ENCODE measurements at regions not wholly inside any gene's neighbourhood (a gene's known extent, or its start where the extent isn't known, plus 50 kb on each side); places are given as distances from the start of the nearest gene placed in this dataset.

GRCh38 chr4:12562476-12563140, 921.5 kb downstream of the RAB28 start:
- H3K36me3 ChIP-seq, result no peaks in the 10 kb centered on the region
- H3K4me3 ChIP-seq, result no peak overlapping the region
- WGBS, result 67% methylated on average over 3 of the region's 3 CpGs
- TF ChIP-seq CTCF (IDR thresholded peaks at IDR 0.05), result no peak
- no peaks in the 10 kb centered on the region for H3K27me3 ChIP-seq (replicated peaks; ENCODE audit: insufficient read depth)
- H3K27ac ChIP-seq, result no peak overlapping the region
- DNase-seq (ENCODE audit: low spot score), result no peak
- intact Hi-C loops (cut with DNase I), result no loop called here
- no peaks in the 10 kb centered on the region for H3K4me1 ChIP-seq (replicated peaks)
- H3K9me3 ChIP-seq, result no peaks in the 10 kb centered on the region

GRCh38 chr4:12562021-12562420, 922.1 kb downstream of the RAB28 start:
- no peak for TF ChIP-seq POLR2AphosphoS5 (IDR thresholded peaks at IDR 0.05)
- TF ChIP-seq CTCF (IDR thresholded peaks at IDR 0.05), result no peak
- no peak for TF ChIP-seq POLR2A (IDR thresholded peaks at IDR 0.05)
- H3K4me1 ChIP-seq (replicated peaks), result no peaks in the 10 kb centered on the region
- no peaks in the 10 kb centered on the region for H3K9me3 ChIP-seq
- H3K36me3 ChIP-seq, result no peaks in the 10 kb centered on the region
- no peak overlapping the region for H3K4me3 ChIP-seq
- H3K27ac ChIP-seq, result no peak overlapping the region
- no peaks in the 10 kb centered on the region for H3K27me3 ChIP-seq (replicated peaks; ENCODE audit: insufficient read depth)
- no peak for DNase-seq (ENCODE audit: low spot score)
- intact Hi-C loops (cut with DNase I), result no loop called here

GRCh38 chr4:12555011-12555410, 929.1 kb downstream of the RAB28 start:
- Histone ChIP-seq H3K36me3 (no peaks in the 10 kb centered on the region), H3K27me3 (replicated peaks; ENCODE audit: insufficient read depth) (no peaks in the 10 kb centered on the region), H3K9me3 (no peaks in the 10 kb centered on the region), H3K4me3 (no peak overlapping the region), H3K27ac (no peak overlapping the region), H3K4me1 (replicated peaks) (no peaks in the 10 kb centered on the region)
- DNase-seq (ENCODE audit: low spot score), result no peak
- 86% methylated on average over 4 of the region's 4 CpGs for WGBS
- intact Hi-C loops (cut with DNase I), result no loop called here
- TF ChIP-seq POLR2AphosphoS5 (IDR thresholded peaks at IDR 0.05) (no peak), POLR2A (IDR thresholded peaks at IDR 0.05) (no peak), CTCF (IDR thresholded peaks at IDR 0.05) (no peak)

GRCh38 chr4:12548678-12549077, 935.5 kb downstream of the RAB28 start:
- Histone ChIP-seq H3K4me3 (no peak overlapping the region), H3K4me1 (replicated peaks) (no peaks in the 10 kb centered on the region), H3K9me3 (no peaks in the 10 kb centered on the region), H3K27me3 (replicated peaks; ENCODE audit: insufficient read depth) (no peaks in the 10 kb centered on the region), H3K36me3 (no peaks in the 10 kb centered on the region), H3K27ac (no peak overlapping the region)
- no peak for DNase-seq (ENCODE audit: low spot score)
- 50% methylated on average over 4 of the region's 4 CpGs for WGBS
- intact Hi-C loops (cut with DNase I), result no loop called here
- TF ChIP-seq CTCF (IDR thresholded peaks at IDR 0.05), result no peak
- no peak for TF ChIP-seq POLR2AphosphoS5 (IDR thresholded peaks at IDR 0.05)
- TF ChIP-seq POLR2A (IDR thresholded peaks at IDR 0.05), result no peak

- WGBS, result 89% methylated on average over 1 of the region's 1 CpG
- Histone ChIP-seq H3K27me3 (replicated peaks; ENCODE audit: insufficient read depth) (no peaks in the 10 kb centered on the region), H3K9me3 (no peaks in the 10 kb centered on the region), H3K4me1 (replicated peaks) (no peaks in the 10 kb centered on the region), H3K4me3 (no peak overlapping the region), H3K27ac (no peak overlapping the region), H3K36me3 (no peaks in the 10 kb centered on the region)
- no peak for DNase-seq (ENCODE audit: low spot score)
- intact Hi-C loops (cut with DNase I), result no loop called here
- TF ChIP-seq CTCF (IDR thresholded peaks at IDR 0.05), result no peak
- TF ChIP-seq POLR2AphosphoS5 (IDR thresholded peaks at IDR 0.05), result no peak
- TF ChIP-seq POLR2A (IDR thresholded peaks at IDR 0.05), result no peak
Measured at GRCh38 chr4:12545812-12546211, 938.3 kb downstream of the RAB28 start.
